ENCODE measurements at regions not wholly inside any gene's neighbourhood (a gene's known extent, or its start where the extent isn't known, plus 50 kb on each side); places are given as distances from the start of the nearest gene placed in this dataset.

DNA sequence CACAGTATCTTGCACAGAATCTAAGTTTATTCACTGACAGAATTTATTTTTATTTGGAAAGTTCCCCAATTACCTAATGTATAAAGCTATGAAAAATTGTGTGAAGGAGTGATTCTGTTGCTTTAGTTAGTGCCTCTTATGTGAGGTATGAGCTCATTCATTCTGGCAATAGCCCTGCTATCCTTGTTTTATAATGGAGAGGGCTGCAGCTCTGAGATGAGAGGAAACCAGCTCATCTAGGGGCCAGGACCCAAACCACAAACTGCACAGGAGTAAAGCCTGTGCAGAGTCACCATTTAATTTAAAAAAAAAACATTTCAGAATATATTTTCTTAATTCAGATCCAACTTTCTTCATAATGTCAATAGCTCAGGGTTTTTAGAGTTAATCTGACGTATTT, 383.0 kb downstream of the TMEM182 start:
- no peak for DNase-seq
- Mint-ChIP-seq H3K36me3 (ENCODE audit: insufficient read depth in 1 of 3, low read depth in 3 of 3) (peaks cover 0 to 4% (median 0%) of the 10 kb centered on the region in 3 experiments; a peak in 2 of 7 replicates), H3K27me3 (ENCODE audit: low read depth) (peaks cover 7% of the 10 kb centered on the region), H3K9me3 (no peaks in the 10 kb centered on the region; a peak in 1 of 5 replicates), H3K27ac (no peak overlapping the region), H3K4me1 (peaks cover 9 to 12% of the 10 kb centered on the region in 2 experiments), H3K4me3 (no peak overlapping the region)
- Histone ChIP-seq H3K4me2 (ENCODE audit: insufficient read depth, insufficient read length, low read length) (no peak overlapping the region), H2BK5ac (ENCODE audit: insufficient read length, low read length) (no peak overlapping the region), H3K23ac (ENCODE audit: insufficient read length, low read depth, low read length) (no peak overlapping the region), H2BK120ac (ENCODE audit: low read depth, low read length, poor library complexity, severe bottlenecking) (no peak overlapping the region), H3K79me1 (ENCODE audit: insufficient read depth, low read depth, low read length, poor library complexity, severe bottlenecking) (no peaks in the 10 kb centered on the region), H4K91ac (ENCODE audit: insufficient read length, low read depth, low read length) (no peak overlapping the region), H3K9ac (ENCODE audit: extremely low read depth, insufficient read length, low read length) (no peak overlapping the region), H3K4ac (ENCODE audit: low read depth, low read length) (no peak overlapping the region), H2AK5ac (ENCODE audit: insufficient read length, low read length) (no peak overlapping the region), H4K20me1 (ENCODE audit: control insufficient read depth, insufficient read depth, insufficient read length) (no peaks in the 10 kb centered on the region), H3T11ph (ENCODE audit: low read length) (no peak overlapping the region), H3K23me2 (ENCODE audit: insufficient read length, low read depth, low read length, poor library complexity, severe bottlenecking) (no peaks in the 10 kb centered on the region), H2AFZ (ENCODE audit: low read length) (no peak overlapping the region), H3K27me3 (ENCODE audit: insufficient read depth, low read length) (no peaks in the 10 kb centered on the region), H2BK20ac (ENCODE audit: low read depth, low read length, poor library complexity, severe bottlenecking) (no peak overlapping the region), H3K18ac (ENCODE audit: insufficient read length, low read depth, low read length) (no peak overlapping the region), H3K14ac (ENCODE audit: insufficient read depth, low read length) (no peak overlapping the region), H3K56ac (ENCODE audit: insufficient read length, low read depth, low read length) (no peak overlapping the region), H3K9me3 (ENCODE audit: control insufficient read depth, low read depth, low read length) (no peaks in the 10 kb centered on the region), H4K5ac (ENCODE audit: insufficient read length, low read depth, low read length) (no peak overlapping the region), H4K8ac (replicated peaks; ENCODE audit: insufficient read length, low read depth, low read length) (no peak overlapping the region), H2BK15ac (ENCODE audit: low read depth, low read length) (no peak overlapping the region), H3K4me1 (ENCODE audit: insufficient read depth, low read length) (peaks cover 2% of the 10 kb centered on the region; the same call in 1 of the 2 replicates), H3K27ac (ENCODE audit: insufficient read length, low read depth, low read length) (no peak overlapping the region), H3K79me2 (ENCODE audit: insufficient read depth, low read length) (no peaks in the 10 kb centered on the region), H2BK12ac (ENCODE audit: insufficient read length, low read depth, low read length) (no peak overlapping the region)
- TF ChIP-seq, protein P1, sequence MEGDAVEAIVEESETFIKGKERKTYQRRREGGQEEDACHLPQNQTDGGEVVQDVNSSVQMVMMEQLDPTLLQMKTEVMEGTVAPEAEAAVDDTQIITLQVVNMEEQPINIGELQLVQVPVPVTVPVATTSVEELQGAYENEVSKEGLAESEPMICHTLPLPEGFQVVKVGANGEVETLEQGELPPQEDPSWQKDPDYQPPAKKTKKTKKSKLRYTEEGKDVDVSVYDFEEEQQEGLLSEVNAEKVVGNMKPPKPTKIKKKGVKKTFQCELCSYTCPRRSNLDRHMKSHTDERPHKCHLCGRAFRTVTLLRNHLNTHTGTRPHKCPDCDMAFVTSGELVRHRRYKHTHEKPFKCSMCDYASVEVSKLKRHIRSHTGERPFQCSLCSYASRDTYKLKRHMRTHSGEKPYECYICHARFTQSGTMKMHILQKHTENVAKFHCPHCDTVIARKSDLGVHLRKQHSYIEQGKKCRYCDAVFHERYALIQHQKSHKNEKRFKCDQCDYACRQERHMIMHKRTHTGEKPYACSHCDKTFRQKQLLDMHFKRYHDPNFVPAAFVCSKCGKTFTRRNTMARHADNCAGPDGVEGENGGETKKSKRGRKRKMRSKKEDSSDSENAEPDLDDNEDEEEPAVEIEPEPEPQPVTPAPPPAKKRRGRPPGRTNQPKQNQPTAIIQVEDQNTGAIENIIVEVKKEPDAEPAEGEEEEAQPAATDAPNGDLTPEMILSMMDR (conservative IDR thresholded peaks at IDR 0.05): no peak
- WGBS (ENCODE audit: extremely low coverage, insufficient read length, low lambda C conversion rate): no CpG with 5 or more reads among the region's 1 CpG
